Omental fat pad (tissue), 3 donors: ENCODE measurements at regions not wholly inside any gene's neighbourhood (a gene's known extent, or its start where the extent isn't known, plus 50 kb on each side); places are given as distances from the start of the nearest gene placed in this dataset.

Experiments used
- ATAC-seq: fragments of 150-250 bp; one replicate; pipeline ENCODE4 v1.9.1; 2016; ENCODE audit warnings: mild to moderate bottlenecking, moderate library complexity; ENCODE audit not compliant: low FRiP score
- DNase-seq: peaks from one replicate; pipeline ENCODE4 v3.0.0-alpha.2; 2019; ENCODE audit warnings: low spot score
- TF ChIP-seq, protein P1 (sequence below), 3 donors: fragments of 450-650 bp; IDR thresholded peaks; one replicate each; pipeline ENCODE4 v1.5.1; 2016 to 2017; ENCODE audit warnings: antibody characterized with exemption in 3 of 3, mild to moderate bottlenecking in 3 of 3, moderate library complexity in 2 of 3

DNA sequence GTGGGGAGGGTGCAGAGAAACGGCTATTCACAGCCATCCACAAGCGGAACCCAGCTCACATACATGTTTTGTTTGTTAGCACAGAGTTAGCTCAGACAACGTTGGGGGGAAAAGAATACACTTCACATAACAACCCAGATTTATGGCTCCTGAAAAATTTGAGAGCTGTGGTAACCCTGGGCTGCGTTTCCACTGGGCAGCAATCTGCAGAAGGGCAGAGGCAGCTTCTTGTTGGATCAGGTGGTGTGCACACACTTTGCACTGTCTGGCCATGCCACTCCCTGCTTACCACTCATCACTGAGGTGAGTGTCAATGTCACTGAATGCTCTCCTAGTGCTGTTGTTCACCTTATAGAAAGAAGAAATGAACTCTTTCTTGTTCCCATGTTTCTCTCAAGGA, 299.8 kb upstream of the SOX14 start:
- no peak for ATAC-seq
- no peak for DNase-seq
- TF ChIP-seq, protein P1, sequence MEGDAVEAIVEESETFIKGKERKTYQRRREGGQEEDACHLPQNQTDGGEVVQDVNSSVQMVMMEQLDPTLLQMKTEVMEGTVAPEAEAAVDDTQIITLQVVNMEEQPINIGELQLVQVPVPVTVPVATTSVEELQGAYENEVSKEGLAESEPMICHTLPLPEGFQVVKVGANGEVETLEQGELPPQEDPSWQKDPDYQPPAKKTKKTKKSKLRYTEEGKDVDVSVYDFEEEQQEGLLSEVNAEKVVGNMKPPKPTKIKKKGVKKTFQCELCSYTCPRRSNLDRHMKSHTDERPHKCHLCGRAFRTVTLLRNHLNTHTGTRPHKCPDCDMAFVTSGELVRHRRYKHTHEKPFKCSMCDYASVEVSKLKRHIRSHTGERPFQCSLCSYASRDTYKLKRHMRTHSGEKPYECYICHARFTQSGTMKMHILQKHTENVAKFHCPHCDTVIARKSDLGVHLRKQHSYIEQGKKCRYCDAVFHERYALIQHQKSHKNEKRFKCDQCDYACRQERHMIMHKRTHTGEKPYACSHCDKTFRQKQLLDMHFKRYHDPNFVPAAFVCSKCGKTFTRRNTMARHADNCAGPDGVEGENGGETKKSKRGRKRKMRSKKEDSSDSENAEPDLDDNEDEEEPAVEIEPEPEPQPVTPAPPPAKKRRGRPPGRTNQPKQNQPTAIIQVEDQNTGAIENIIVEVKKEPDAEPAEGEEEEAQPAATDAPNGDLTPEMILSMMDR (IDR thresholded peaks at IDR 0.05), result no peak

DNA sequence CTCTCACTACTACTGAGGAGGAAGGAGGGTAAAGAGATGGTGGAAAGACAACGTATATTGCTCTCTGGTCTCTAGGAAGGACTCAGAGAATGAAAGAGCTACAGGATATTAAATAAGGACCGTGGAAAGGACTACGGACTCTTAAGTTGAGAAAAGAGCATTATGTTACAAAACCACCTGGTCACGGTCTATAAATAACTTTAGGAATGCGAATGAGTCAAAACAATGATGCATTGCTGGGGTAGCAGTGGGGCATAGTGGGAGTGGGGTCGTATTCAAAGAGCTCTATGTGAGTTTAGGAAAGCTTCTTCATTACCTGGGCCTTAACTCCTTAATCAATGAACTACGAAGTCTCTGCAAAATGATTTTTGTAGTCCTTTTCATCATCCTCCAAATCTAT, 295.7 kb upstream of the SOX14 start:
- TF ChIP-seq, protein P1 (IDR thresholded peaks at IDR 0.05), result no peak
- DNase-seq (no peak), ATAC-seq (no peak)

DNA sequence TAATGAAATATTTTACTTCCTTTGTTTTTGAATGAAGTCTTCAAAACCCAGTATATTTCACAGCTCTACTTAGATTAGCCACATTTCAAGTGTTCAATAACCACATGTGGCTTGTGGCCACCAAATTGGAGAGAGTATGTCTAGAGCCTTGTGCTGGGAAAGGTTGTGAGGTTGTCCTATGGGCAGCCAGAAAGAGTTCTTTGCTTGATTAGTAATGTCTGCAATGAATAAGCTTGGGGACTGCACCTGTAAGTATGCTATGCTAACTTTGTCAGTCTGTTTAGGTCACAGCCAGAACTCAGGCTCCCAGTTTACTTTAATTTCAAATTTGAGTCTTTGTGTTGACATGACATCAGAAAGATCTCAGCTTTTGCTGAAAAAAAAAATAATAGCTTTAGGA, 294.9 kb upstream of the SOX14 start:
- no peak for DNase-seq
- TF ChIP-seq, protein P1 (IDR thresholded peaks at IDR 0.05), result no peak
- no peak for ATAC-seq

DNA sequence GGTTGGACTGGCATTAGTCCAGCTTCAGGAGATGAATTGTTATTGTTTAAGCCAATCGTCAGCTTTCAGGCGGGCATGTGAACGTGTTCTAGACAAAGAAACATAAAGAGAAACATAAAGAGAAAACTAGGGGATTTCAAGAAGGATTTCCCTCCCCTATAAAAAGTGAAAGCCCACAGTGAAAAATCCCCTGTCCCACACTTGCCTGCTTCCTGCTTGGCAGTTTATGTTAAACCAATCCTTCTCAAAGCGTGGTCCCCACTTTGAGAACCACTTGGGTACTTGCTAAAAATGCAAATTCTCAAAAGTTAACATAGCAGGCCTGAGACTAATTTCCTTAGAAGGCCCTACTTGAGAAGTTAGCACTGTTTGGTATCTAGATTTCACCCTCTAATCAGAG, 293.0 kb upstream of the SOX14 start:
- ATAC-seq, result no peak
- TF ChIP-seq, protein P1 (IDR thresholded peaks at IDR 0.05), result no peak
- DNase-seq, result no peak

DNA sequence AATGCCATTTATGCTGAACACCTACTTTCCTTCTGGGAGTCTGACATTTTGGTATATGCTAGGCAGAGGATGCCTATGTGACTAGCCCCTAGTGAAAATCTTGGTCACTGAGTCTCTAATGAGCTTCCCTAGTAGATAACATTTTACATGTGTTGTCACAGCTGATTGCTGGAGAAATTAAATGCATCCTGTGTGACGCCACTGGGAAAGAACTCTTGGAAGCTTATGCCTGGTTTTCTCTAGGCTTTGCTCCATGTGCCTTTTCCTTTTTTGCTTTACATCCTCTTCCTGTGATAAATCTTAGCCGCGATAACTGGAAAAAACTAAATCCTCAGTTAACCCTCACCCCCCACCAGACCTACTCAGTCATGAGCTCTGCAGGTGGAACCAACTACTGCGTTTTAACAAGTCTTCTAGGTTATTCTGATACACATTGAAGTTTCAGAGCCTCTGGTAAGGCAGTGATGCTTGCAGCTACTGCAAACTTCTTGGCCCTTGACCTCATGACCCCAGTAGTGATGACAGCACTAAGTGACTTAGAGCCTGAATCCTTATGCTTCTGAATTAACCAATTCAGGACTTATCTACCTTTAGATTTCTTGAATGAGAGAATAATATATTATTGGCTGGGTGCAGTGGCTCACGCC, 292.4 kb upstream of the SOX14 start:
- ATAC-seq, result no peak
- TF ChIP-seq, protein P1 (IDR thresholded peaks at IDR 0.05), result no peak
- no peak for DNase-seq

DNA sequence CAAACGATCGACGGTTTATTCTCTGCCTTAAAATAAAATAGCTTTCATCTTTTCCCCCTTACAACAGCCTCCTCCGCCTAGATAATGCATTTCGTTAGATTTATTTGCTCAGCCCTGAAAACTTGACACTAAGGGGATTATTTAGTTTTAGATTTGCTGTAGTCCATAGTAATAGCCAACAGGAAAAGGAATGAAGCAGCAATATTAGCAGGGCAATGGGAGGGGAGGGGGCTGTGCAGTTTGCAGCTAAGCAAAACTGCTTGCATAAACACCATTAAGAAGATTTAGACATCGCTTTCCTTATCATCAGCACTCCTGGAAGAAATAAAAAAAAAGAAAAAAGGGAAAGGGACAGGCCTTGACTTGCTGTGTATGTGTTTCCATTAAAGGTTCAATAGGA, 286.5 kb upstream of the SOX14 start:
- ATAC-seq (no peak), DNase-seq (no peak)
- TF ChIP-seq, protein P1 (IDR thresholded peaks at IDR 0.05), result no peak

DNA sequence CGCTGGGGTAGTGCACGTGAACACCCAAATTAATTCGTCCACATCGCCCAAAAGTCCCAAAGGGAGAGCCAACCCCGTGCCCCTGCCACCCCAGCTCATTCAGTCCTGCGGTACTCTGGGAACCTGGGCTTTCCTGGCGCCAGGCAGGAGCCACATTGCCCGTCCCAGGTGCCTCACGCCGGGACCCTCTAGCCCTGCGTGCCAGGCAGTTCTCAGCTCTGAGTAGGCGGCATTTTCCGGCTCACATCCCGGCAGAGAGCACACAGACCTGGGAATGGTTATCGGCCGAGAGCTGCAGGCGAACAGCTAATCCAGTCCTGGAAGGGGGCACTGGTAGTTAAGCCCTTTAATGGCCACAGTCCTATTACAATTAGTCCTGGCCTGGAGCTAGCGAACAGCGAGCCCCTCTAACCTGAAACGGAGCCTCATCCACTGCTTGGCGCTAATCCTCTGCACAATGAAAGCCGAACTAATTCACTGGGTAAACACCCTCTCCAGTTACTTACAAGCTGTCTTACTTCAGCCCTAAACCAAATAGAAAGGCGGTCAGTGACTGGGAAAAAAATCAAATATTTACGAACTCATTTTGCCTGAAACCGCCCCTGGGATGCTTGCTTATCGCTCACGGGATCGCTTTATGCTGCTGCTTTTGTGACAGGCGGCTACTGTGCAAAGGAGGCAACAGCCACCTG, 254.6 kb upstream of the SOX14 start:
- ATAC-seq (no peak), DNase-seq (no peak)
- TF ChIP-seq, protein P1 (IDR thresholded peaks at IDR 0.05), result no peak
